ENCODE measurements at regions not wholly inside any gene's neighbourhood (a gene's known extent, or its start where the extent isn't known, plus 50 kb on each side); places are given as distances from the start of the nearest gene placed in this dataset.

GRCh38 chr7:19209166-19209696, 64.0 kb upstream of the FERD3L start:
- no peaks in the 10 kb centered on the region for H3K27me3 ChIP-seq (replicated peaks in 1 of 4; ENCODE audit: control insufficient read depth in 3 of 4, extremely low read depth in 1 of 4, insufficient read depth in 3 of 4, low read length in 3 of 4)
- no peak overlapping the region for H2AFZ ChIP-seq (ENCODE audit: low read length)
- TF ChIP-seq ATF2 (IDR thresholded peaks at IDR 0.05; ENCODE audit: low read length) (no peak), CREB1 (IDR thresholded peaks at IDR 0.05) (no peak), BACH1 (IDR thresholded peaks at IDR 0.05; ENCODE audit: low read length) (no peak), RAD21 (IDR thresholded peaks at IDR 0.05 in 1 of 2, conservative IDR thresholded peaks at IDR 0.05 in 1 of 2; ENCODE audit: low read depth in 2 of 2, low read length in 2 of 2) (no peak), MAFK (IDR thresholded peaks at IDR 0.05; ENCODE audit: low read depth, low read length) (no peak), YY1 (IDR thresholded peaks at IDR 0.05; ENCODE audit: low read depth, low read length) (no peak), CBX8 (IDR thresholded peaks at IDR 0.05; ENCODE audit: borderline replicate concordance, low read depth, low read length) (no peak), CEBPB (IDR thresholded peaks at IDR 0.05; ENCODE audit: low read depth, low read length) (no peak), RBBP5 (IDR thresholded peaks at IDR 0.05; ENCODE audit: borderline replicate concordance, low read depth, low read length) (no peak), EZH2 (IDR thresholded peaks at IDR 0.05; ENCODE audit: low read depth, low read length, severe bottlenecking) (no peak), KDM4A (IDR thresholded peaks at IDR 0.05; ENCODE audit: low read depth, low read length, severe bottlenecking) (no peak), E2F6 (IDR thresholded peaks at IDR 0.05) (no peak), POLR2A (IDR thresholded peaks at IDR 0.05; ENCODE audit: control extremely low read depth in 1 of 2, low read depth in 2 of 2, low read length in 2 of 2) (no peak)

More at GRCh38 chr7:19209166-19209696, 64.0 kb upstream of the FERD3L start:
- no peak for DNase-seq (ENCODE audit: low read depth in 1 of 2, low spot score in 2 of 2)
- POLR2A ChIA-PET (ENCODE audit: partially characterized antibody) = no interaction called here
- no peak for FAIRE-seq
- no peak overlapping the region for H3K4me2 ChIP-seq (ENCODE audit: insufficient read depth in 1 of 2, low read depth in 2 of 2, low read length in 2 of 2)
- no peak overlapping the region for H2AK5ac ChIP-seq (ENCODE audit: low read depth, low read length)
- no peak overlapping the region for H2BK12ac ChIP-seq (ENCODE audit: low read depth, low read length)
- no peak overlapping the region for H2BK15ac ChIP-seq (ENCODE audit: low read length)
- 84% methylated on average over 1 of the region's 1 CpG; no CpG with 5 or more reads in 1 of the 2 experiments for WGBS, 2 experiments (ENCODE audit: extremely low coverage in 1 of 2, insufficient coverage in 1 of 2, insufficient read length in 1 of 2, insufficient replicate concordance in 2 of 2, low coverage in 1 of 2, low lambda C conversion rate in 2 of 2, missing lambda C conversion rate in 1 of 2)
- no peak overlapping the region for H4K8ac ChIP-seq (ENCODE audit: extremely low read depth, insufficient read depth, low read length)
- no peak overlapping the region for H3K4ac ChIP-seq (replicated peaks; ENCODE audit: insufficient read length, low read depth, low read length)
- H2BK5ac ChIP-seq (ENCODE audit: low read depth, low read length) = no peak overlapping the region
- H2BK120ac ChIP-seq (replicated peaks; ENCODE audit: low read depth, low read length) = no peak overlapping the region
- H3K14ac ChIP-seq (ENCODE audit: insufficient read length) = no peak overlapping the region
- H3K4me3 ChIP-seq (ENCODE audit: extremely low read depth in 1 of 4, insufficient read depth in 2 of 4, low read depth in 3 of 4, low read length in 4 of 4) = no peak overlapping the region
- H3K27ac ChIP-seq (ENCODE audit: low read depth, low read length) = no peak overlapping the region
- no peaks in the 10 kb centered on the region for H3K23me2 ChIP-seq (ENCODE audit: low read depth, low read length)
- H4K91ac ChIP-seq (replicated peaks; ENCODE audit: insufficient read length, low read length) = no peak overlapping the region
- CTCF ChIA-PET (ENCODE audit: partially characterized antibody) = no interaction called here
- H4K20me1 ChIP-seq (replicated peaks in 1 of 2; ENCODE audit: control insufficient read depth in 1 of 2, insufficient read depth in 2 of 2, low read length in 2 of 2) = no peaks in the 10 kb centered on the region
- no peak overlapping the region for H3K9ac ChIP-seq (replicated peaks in 1 of 4; ENCODE audit: extremely low read depth in 1 of 4, low read depth in 3 of 4, low read length in 3 of 4)
- H3K4me1 ChIP-seq (replicated peaks in 1 of 4; ENCODE audit: control insufficient read depth in 3 of 4, insufficient read depth in 4 of 4, low read length in 3 of 4) = no peaks in the 10 kb centered on the region
- H4K5ac ChIP-seq (ENCODE audit: insufficient read length, low read depth, low read length) = no peak overlapping the region
- no peaks in the 10 kb centered on the region for H3K36me3 ChIP-seq (ENCODE audit: control insufficient read depth in 2 of 4, insufficient read depth in 4 of 4, low read length in 3 of 4)
- H3K9me3 ChIP-seq (ENCODE audit: insufficient read depth in 2 of 2, low read depth in 1 of 2, low read length in 1 of 2) = no peaks in the 10 kb centered on the region
- no peak overlapping the region for H3K56ac ChIP-seq (replicated peaks; ENCODE audit: insufficient read length, low read depth, low read length)
- no peak overlapping the region for H2BK20ac ChIP-seq (ENCODE audit: low read length)
- H3K79me2 ChIP-seq (ENCODE audit: control insufficient read depth in 1 of 2, insufficient read depth in 2 of 2, low read length in 2 of 2) = no peaks in the 10 kb centered on the region
- H3K18ac ChIP-seq (ENCODE audit: extremely low read depth, low read length) = no peak overlapping the region
- H3K79me1 ChIP-seq (ENCODE audit: low read depth, low read length) = no peaks in the 10 kb centered on the region
- H3K23ac ChIP-seq (ENCODE audit: insufficient read length) = no peak overlapping the region

All from H1 (cell line).